Right lobe of liver (tissue), 6 donors: ENCODE measurements at regions not wholly inside any gene's neighbourhood (a gene's known extent, or its start where the extent isn't known, plus 50 kb on each side); places are given as distances from the start of the nearest gene placed in this dataset.
A peak's percentile ranks its signal among the peaks of the same experiment; 100 is the strongest.

Experiments used
- ATAC-seq, 4 donors: fragments of 200-7000 bp; cut with Tn5 transposase; one replicate each; pipeline ENCODE4 v1.9.1; 2020; ENCODE audit warnings: mild to moderate bottlenecking in 4 of 4, moderate library complexity in 4 of 4
- DNase-seq, 3 donors: peaks; one replicate each; pipeline ENCODE4 v3.0.0-alpha.2; 2020
- H3K27ac ChIP-seq, 3 donors: fragments of 200-600 bp; one replicate each; pipeline ENCODE4 v1.8.0; 2022
- H3K27me3 ChIP-seq, 2 donors: fragments of 200-600 bp; one replicate each; pipeline ENCODE4 v1.8.0; 2022
- H3K36me3 ChIP-seq, 4 donors: fragments of 200-600 bp; sonication (generic) in 1 of 4; one replicate each; pipeline versions ENCODE4 v1.5.1 to v1.8.0; 2017 to 2022; ENCODE audit warnings: control low read depth in 1 of 4
- H3K4me1 ChIP-seq, 4 donors: fragments of 200-600 bp; sonication (generic) in 1 of 4; one replicate each; pipeline versions ENCODE4 v1.5.1 to v1.8.0; 2017 to 2022; ENCODE audit warnings: control low read depth in 1 of 4
- H3K4me3 ChIP-seq, 3 donors: fragments of 200-600 bp; one replicate each; pipeline ENCODE4 v1.8.0; 2022
- H3K9me3 ChIP-seq, 4 donors: fragments of 200-600 bp; sonication (generic) in 1 of 4; one replicate each; pipeline versions ENCODE4 v1.5.1 to v1.8.0; 2017 to 2022; ENCODE audit warnings: control low read depth in 1 of 4
- CTCF ChIP-seq, 4 donors: fragments of 200-600 bp in 3 of 4; fragments of 450-650 bp in 1 of 4; IDR thresholded peaks; one replicate each; pipeline versions ENCODE4 v1.5.1 to v1.8.0; 2016 to 2022; ENCODE audit warnings: antibody characterized with exemption in 4 of 4, mild to moderate bottlenecking in 2 of 4
- POLR2A ChIP-seq: fragments of 450-650 bp; IDR thresholded peaks from one replicate; pipeline ENCODE4 v1.6.1; 2017; ENCODE audit warnings: antibody characterized with exemption, mild to moderate bottlenecking
- WGBS: methylation state at CpG from one replicate; pipeline ENCODE4 v1.1.6; 2018; ENCODE audit warnings: low coverage, low lambda C conversion rate; ENCODE audit not compliant: insufficient coverage; ENCODE audit errors: missing lambda C conversion rate; 5-methylcytosine and 5-hydroxymethylcytosine counted together
- intact Hi-C, 2 donors: fragments of 100-400 bp; cut with DNase I; formaldehyde crosslinking; loops; one replicate each; pipeline versions ENCODE4 v1.11.2 to v1.14.1; 2022
- donor health status: DM: no; HTN: yes; CAD: no.
- donor health status: DM: no; HTN: no; CAD: no.
- donor health status: DM: no; HTN: no; CAD: no.
- donor health status: DM: no; HTN: yes; CAD: no.
- donor health status: DM: no; HTN: yes; CAD: no.

- WGBS, result 67% methylated on average over 1 of the region's 8 CpGs
- no peaks in the 10 kb centered on the region for H3K9me3 ChIP-seq
- H3K27ac ChIP-seq, result no peak overlapping the region
- DNase-seq (peak in 2 of 3 donors; percentile 17 to 27), ATAC-seq (no peak)
- no peaks in the 10 kb centered on the region for H3K4me1 ChIP-seq
- intact Hi-C loops, result no loop called here
- H3K36me3 ChIP-seq, result no peaks in the 10 kb centered on the region
- H3K4me3 ChIP-seq, result no peak overlapping the region
- TF ChIP-seq POLR2A, result no peak
- no peak for TF ChIP-seq CTCF (IDR thresholded peaks at IDR 0.05)
- no peaks in the 10 kb centered on the region for H3K27me3 ChIP-seq
Measured at GRCh38 chr22:49608228-49608627, 219.4 kb downstream of the BRD1 start.

GRCh38 chr22:49607821-49608220 lies 219.9 kb downstream of the BRD1 start:
- TF ChIP-seq POLR2A (no peak), CTCF (IDR thresholded peaks at IDR 0.05) (no peak)
- no peak for DNase-seq
- no peaks in the 10 kb centered on the region for H3K4me1 ChIP-seq
- no peak overlapping the region for H3K27ac ChIP-seq
- H3K9me3 ChIP-seq, result no peaks in the 10 kb centered on the region
- H3K27me3 ChIP-seq, result no peaks in the 10 kb centered on the region
- intact Hi-C loops, result no loop called here
- WGBS, result 68% methylated on average over 13 of the region's 13 CpGs
- no peak for ATAC-seq
- H3K4me3 ChIP-seq, result no peak overlapping the region
- no peaks in the 10 kb centered on the region for H3K36me3 ChIP-seq

- no peak overlapping the region for H3K27ac ChIP-seq
- peak in 1 of 3 donors; percentile 27 for DNase-seq
- no peak for TF ChIP-seq POLR2A
- TF ChIP-seq CTCF (IDR thresholded peaks at IDR 0.05), result no peak
- H3K4me3 ChIP-seq, result no peak overlapping the region
- no peaks in the 10 kb centered on the region for H3K27me3 ChIP-seq
- 78% methylated on average over 9 of the region's 18 CpGs for WGBS
- H3K4me1 ChIP-seq, result no peaks in the 10 kb centered on the region
- no peak for ATAC-seq
- intact Hi-C loops, result no loop called here
- H3K9me3 ChIP-seq, result no peaks in the 10 kb centered on the region
- H3K36me3 ChIP-seq, result no peaks in the 10 kb centered on the region
Measured at GRCh38 chr22:49606562-49607290, 220.9 kb downstream of the BRD1 start.

GRCh38 chr22:49604732-49605302 lies 222.9 kb downstream of the BRD1 start:
- Histone ChIP-seq H3K4me1 (no peaks in the 10 kb centered on the region), H3K27me3 (no peaks in the 10 kb centered on the region), H3K4me3 (no peak overlapping the region), H3K36me3 (no peaks in the 10 kb centered on the region), H3K9me3 (no peaks in the 10 kb centered on the region), H3K27ac (no peak overlapping the region)
- intact Hi-C loops, result no loop called here
- DNase-seq (no peak), ATAC-seq (no peak)
- TF ChIP-seq CTCF (IDR thresholded peaks at IDR 0.05), result no peak
- TF ChIP-seq POLR2A, result no peak
- 71% methylated on average over 3 of the region's 3 CpGs for WGBS
